Gastrocnemius medialis (tissue), 4 donors: ENCODE measurements at regions not wholly inside any gene's neighbourhood (a gene's known extent, or its start where the extent isn't known, plus 50 kb on each side); places are given as distances from the start of the nearest gene placed in this dataset.

Experiments used
- ATAC-seq, 2 donors: fragments of 150-250 bp; one replicate each; pipeline ENCODE4 v1.9.1; 2016
- DNase-seq, 2 donors: peaks; one replicate each; pipeline ENCODE4 v3.0.0-alpha.2; 2019
- H3K27ac ChIP-seq, 4 donors: fragments of 200-600 bp; sonication (generic); 1 replicate in 1 of 4; 2 replicates in 3 of 4; pipeline ENCODE4 v1.5.1; 2016 to 2018; ENCODE audit warnings: mild to moderate bottlenecking in 2 of 4, moderate library complexity in 1 of 4
- H3K27me3 ChIP-seq, 3 donors: fragments of 200-600 bp; sonication (generic) in 2 of 3; 1 replicate in 1 of 3; 2 replicates in 2 of 3; pipeline versions ENCODE4 v1.5.1 to v1.6.0; 2016 to 2019; ENCODE audit warnings: mild to moderate bottlenecking in 1 of 3, moderate library complexity in 1 of 3
- H3K36me3 ChIP-seq, 2 donors: fragments of 200-600 bp; sonication (generic) in 1 of 2; one replicate each; pipeline ENCODE4 v1.5.1; 2017 to 2018
- H3K4me1 ChIP-seq, 2 donors: fragments of 200-600 bp; sonication (generic) in 1 of 2; one replicate each; pipeline ENCODE4 v1.5.1; 2016 to 2017; ENCODE audit warnings: mild to moderate bottlenecking in 2 of 2
- H3K4me3 ChIP-seq, 4 donors: fragments of 200-600 bp; sonication (generic) in 3 of 4; 1 replicate in 1 of 4; 2 replicates in 3 of 4; pipeline ENCODE4 v1.5.1; 2016 to 2019; ENCODE audit warnings: mild to moderate bottlenecking in 2 of 4
- H3K9me3 ChIP-seq, 3 donors: fragments of 200-600 bp; sonication (generic) in 2 of 3; 1 replicate in 1 of 3; 2 replicates in 2 of 3; pipeline ENCODE4 v1.5.1; 2016 to 2019
- CTCF ChIP-seq, 5 experiments: fragments of 450-650 bp in 3 of 5; fragments of 200-600 bp in 2 of 5; sonication (generic) in 2 of 5; IDR thresholded peaks in 4 of 5; conservative IDR thresholded peaks in 1 of 5; 1 replicate in 4 of 5; 2 replicates in 1 of 5; pipeline ENCODE4 v1.5.1; 2016 to 2019; ENCODE audit warnings: antibody characterized with exemption in 5 of 5, mild to moderate bottlenecking in 3 of 5, moderate library complexity in 3 of 5
- POLR2A ChIP-seq, 2 donors: fragments of 450-650 bp; IDR thresholded peaks; one replicate each; pipeline ENCODE4 v1.6.1; 2017; ENCODE audit warnings: antibody characterized with exemption in 2 of 2, mild to moderate bottlenecking in 2 of 2, moderate library complexity in 2 of 2
- in situ Hi-C, 4 donors: fragments of 200-750 bp; cut with MboI; loops; one replicate each; pipeline versions ENCODE4 v1.15.0 to v1.8.0; 2017; ENCODE audit warnings: low sequenced_read_pairs in 4 of 4
- intact Hi-C: fragments of 100-400 bp; cut with DNase I; formaldehyde crosslinking; loops from one replicate; pipeline ENCODE4 v1.15.1; 2023; ENCODE audit warnings: low total_unique reads

- TF ChIP-seq CTCF (IDR thresholded peaks at IDR 0.05 in 4 of 5, conservative IDR thresholded peaks at IDR 0.05 in 1 of 5) (no peak), POLR2A (IDR thresholded peaks at IDR 0.05) (no peak)
- ATAC-seq (no peak), DNase-seq (no peak)
- H3K27me3 ChIP-seq, result no peaks in the 10 kb centered on the region
- no peaks in the 10 kb centered on the region for H3K4me1 ChIP-seq
- H3K36me3 ChIP-seq, result no peaks in the 10 kb centered on the region
- no peak overlapping the region for H3K4me3 ChIP-seq
- H3K9me3 ChIP-seq, result no peaks in the 10 kb centered on the region
- intact Hi-C loops (no loop called here), in situ Hi-C loops (no loop called here)
- H3K27ac ChIP-seq, result no peak overlapping the region
These were observed 438.5 kb downstream of the LRIG3 start for GRCh38 chr12:58481811-58482210.

GRCh38 chr12:58487255-58487654 lies 433.0 kb downstream of the LRIG3 start:
- Histone ChIP-seq H3K4me3 (no peak overlapping the region), H3K4me1 (no peaks in the 10 kb centered on the region), H3K27me3 (no peaks in the 10 kb centered on the region), H3K36me3 (no peaks in the 10 kb centered on the region), H3K9me3 (no peaks in the 10 kb centered on the region), H3K27ac (no peak overlapping the region)
- intact Hi-C loops, result no loop called here
- TF ChIP-seq POLR2A (IDR thresholded peaks at IDR 0.05), result no peak
- in situ Hi-C loops, result no loop called here
- no peak for ATAC-seq
- no peak for DNase-seq

GRCh38 chr12:58487678-58488161 lies 432.6 kb downstream of the LRIG3 start:
- Histone ChIP-seq H3K27ac (no peak overlapping the region), H3K9me3 (no peaks in the 10 kb centered on the region), H3K4me1 (no peaks in the 10 kb centered on the region), H3K36me3 (no peaks in the 10 kb centered on the region), H3K27me3 (no peaks in the 10 kb centered on the region), H3K4me3 (no peak overlapping the region)
- intact Hi-C loops (no loop called here), in situ Hi-C loops (no loop called here)
- TF ChIP-seq POLR2A (IDR thresholded peaks at IDR 0.05) (no peak), CTCF (IDR thresholded peaks at IDR 0.05 in 4 of 5, conservative IDR thresholded peaks at IDR 0.05 in 1 of 5) (no peak)
- ATAC-seq (no peak), DNase-seq (no peak)

GRCh38 chr12:58489394-58489793 lies 430.9 kb downstream of the LRIG3 start:
- Histone ChIP-seq H3K27me3 (no peaks in the 10 kb centered on the region), H3K36me3 (no peaks in the 10 kb centered on the region), H3K4me3 (no peak overlapping the region), H3K4me1 (no peaks in the 10 kb centered on the region), H3K27ac (no peak overlapping the region), H3K9me3 (no peaks in the 10 kb centered on the region)
- TF ChIP-seq CTCF (IDR thresholded peaks at IDR 0.05 in 4 of 5, conservative IDR thresholded peaks at IDR 0.05 in 1 of 5) (no peak), POLR2A (IDR thresholded peaks at IDR 0.05) (no peak)
- intact Hi-C loops (no loop called here), in situ Hi-C loops (no loop called here)
- ATAC-seq (no peak), DNase-seq (no peak)

- intact Hi-C loops, result no loop called here
- no peaks in the 10 kb centered on the region for H3K4me1 ChIP-seq
- DNase-seq (no peak), ATAC-seq (no peak)
- H3K9me3 ChIP-seq, result no peaks in the 10 kb centered on the region
- in situ Hi-C loops, result no loop called here
- no peak for TF ChIP-seq CTCF (IDR thresholded peaks at IDR 0.05 in 4 of 5, conservative IDR thresholded peaks at IDR 0.05 in 1 of 5)
- no peak for TF ChIP-seq POLR2A (IDR thresholded peaks at IDR 0.05)
- H3K36me3 ChIP-seq, result no peaks in the 10 kb centered on the region
- no peaks in the 10 kb centered on the region for H3K27me3 ChIP-seq
- H3K27ac ChIP-seq, result no peak overlapping the region
- H3K4me3 ChIP-seq, result no peak overlapping the region
These were observed 429.0 kb downstream of the LRIG3 start for GRCh38 chr12:58491306-58491705.
